ENCODE measurements at regions not wholly inside any gene's neighbourhood (a gene's known extent, or its start where the extent isn't known, plus 50 kb on each side); places are given as distances from the start of the nearest gene placed in this dataset.

DNA sequence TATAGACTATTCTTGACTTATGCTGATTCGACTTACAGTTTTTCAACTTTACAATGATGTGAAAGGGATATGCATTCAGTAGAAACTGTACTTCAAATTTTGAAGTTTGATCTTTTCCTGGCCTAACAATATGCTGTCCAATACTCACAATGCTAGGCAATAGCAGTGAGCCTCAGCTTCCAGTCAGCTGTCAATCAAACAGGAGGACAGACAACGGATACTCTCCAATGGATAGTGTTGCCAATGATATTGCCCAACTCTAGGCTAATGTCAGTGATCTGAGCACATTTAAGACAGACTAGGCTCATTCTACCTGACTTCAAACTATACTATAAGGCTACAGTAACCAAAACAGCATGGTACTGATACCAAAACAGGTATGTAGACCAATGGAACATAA, 55.0 kb upstream of the ZNF280D start:
- intact Hi-C loops (cut with micrococcal nuclease; ENCODE audit: unreplicated experiment), result no loop called here
- H3K4me3 ChIP-seq (ENCODE audit: low read depth, low read length), result no peak overlapping the region
- H3K36me3 ChIP-seq (ENCODE audit: control insufficient read depth, insufficient read depth, low read length), result no peaks in the 10 kb centered on the region
- BruUV-seq (replicated peaks), result no TSS peak
- POLR2A ChIA-PET, result no interaction called here
- no peaks in the 10 kb centered on the region for H3K27me3 Mint-ChIP-seq (ENCODE audit: insufficient read depth, unreplicated experiment)
- CTCF ChIA-PET, result no interaction called here
- no peaks in the 10 kb centered on the region for H3K4me1 ChIP-seq
- no peaks in the 10 kb centered on the region for H3K36me3 Mint-ChIP-seq (ENCODE audit: insufficient read depth, unreplicated experiment)
- DNase-seq, result no peak
- H3K4me1 Mint-ChIP-seq (ENCODE audit: low read depth, unreplicated experiment), result no peaks in the 10 kb centered on the region
- H3K27ac Mint-ChIP-seq (ENCODE audit: unreplicated experiment), result no peak overlapping the region
- no peak overlapping the region for H3K4me3 Mint-ChIP-seq (ENCODE audit: unreplicated experiment)
- no peaks in the 10 kb centered on the region for H3K9me3 ChIP-seq
- H3K27me3 ChIP-seq (replicated peaks; ENCODE audit: control insufficient read depth, insufficient read depth, low read length), result no peaks in the 10 kb centered on the region
- TF ChIP-seq, protein P1, sequence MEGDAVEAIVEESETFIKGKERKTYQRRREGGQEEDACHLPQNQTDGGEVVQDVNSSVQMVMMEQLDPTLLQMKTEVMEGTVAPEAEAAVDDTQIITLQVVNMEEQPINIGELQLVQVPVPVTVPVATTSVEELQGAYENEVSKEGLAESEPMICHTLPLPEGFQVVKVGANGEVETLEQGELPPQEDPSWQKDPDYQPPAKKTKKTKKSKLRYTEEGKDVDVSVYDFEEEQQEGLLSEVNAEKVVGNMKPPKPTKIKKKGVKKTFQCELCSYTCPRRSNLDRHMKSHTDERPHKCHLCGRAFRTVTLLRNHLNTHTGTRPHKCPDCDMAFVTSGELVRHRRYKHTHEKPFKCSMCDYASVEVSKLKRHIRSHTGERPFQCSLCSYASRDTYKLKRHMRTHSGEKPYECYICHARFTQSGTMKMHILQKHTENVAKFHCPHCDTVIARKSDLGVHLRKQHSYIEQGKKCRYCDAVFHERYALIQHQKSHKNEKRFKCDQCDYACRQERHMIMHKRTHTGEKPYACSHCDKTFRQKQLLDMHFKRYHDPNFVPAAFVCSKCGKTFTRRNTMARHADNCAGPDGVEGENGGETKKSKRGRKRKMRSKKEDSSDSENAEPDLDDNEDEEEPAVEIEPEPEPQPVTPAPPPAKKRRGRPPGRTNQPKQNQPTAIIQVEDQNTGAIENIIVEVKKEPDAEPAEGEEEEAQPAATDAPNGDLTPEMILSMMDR (IDR thresholded peaks at IDR 0.05; ENCODE audit: insufficient read depth in 1 of 2, low read depth in 1 of 2, low read length in 1 of 2, severe bottlenecking in 1 of 2, unreplicated experiment in 1 of 2), result no peak
- H3K9me3 Mint-ChIP-seq (ENCODE audit: unreplicated experiment), result peaks cover 13% of the 10 kb centered on the region

DNA sequence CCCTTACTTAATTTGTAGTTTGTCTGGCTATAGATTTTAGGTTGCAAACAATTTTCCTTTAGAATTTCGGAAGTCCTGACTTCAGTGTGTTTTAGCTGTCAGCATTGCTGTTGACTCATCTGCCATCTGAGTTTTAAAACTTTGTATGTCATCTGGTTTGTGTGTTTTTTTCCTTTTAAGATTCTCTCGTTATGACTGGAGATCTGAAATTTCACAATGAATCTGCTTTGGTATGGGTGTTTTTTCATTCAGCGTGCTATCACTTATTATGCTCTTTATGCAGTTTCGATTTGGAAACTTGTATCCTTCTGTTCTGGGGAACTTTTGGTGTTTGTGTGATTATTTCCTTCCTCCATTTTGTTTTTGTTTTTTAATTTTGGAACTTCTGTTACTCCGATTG, 53.7 kb upstream of the ZNF280D start:
- intact Hi-C loops (cut with micrococcal nuclease; ENCODE audit: unreplicated experiment), result no loop called here
- no peaks in the 10 kb centered on the region for H3K36me3 ChIP-seq (ENCODE audit: control insufficient read depth, insufficient read depth, low read length)
- H3K4me3 ChIP-seq (ENCODE audit: low read depth, low read length), result no peak overlapping the region
- BruUV-seq (replicated peaks), result no TSS peak
- H3K36me3 Mint-ChIP-seq (ENCODE audit: insufficient read depth, unreplicated experiment), result no peaks in the 10 kb centered on the region
- H3K27me3 ChIP-seq (replicated peaks; ENCODE audit: control insufficient read depth, insufficient read depth, low read length), result no peaks in the 10 kb centered on the region
- H3K9me3 Mint-ChIP-seq (ENCODE audit: unreplicated experiment), result no peaks in the 10 kb centered on the region
- TF ChIP-seq, protein P1 (IDR thresholded peaks at IDR 0.05; ENCODE audit: insufficient read depth in 1 of 2, low read depth in 1 of 2, low read length in 1 of 2, severe bottlenecking in 1 of 2, unreplicated experiment in 1 of 2), result no peak
- no peaks in the 10 kb centered on the region for H3K4me1 ChIP-seq
- no peaks in the 10 kb centered on the region for H3K9me3 ChIP-seq
- H3K4me1 Mint-ChIP-seq (ENCODE audit: low read depth, unreplicated experiment), result no peaks in the 10 kb centered on the region
- no peaks in the 10 kb centered on the region for H3K27me3 Mint-ChIP-seq (ENCODE audit: insufficient read depth, unreplicated experiment)
- POLR2A ChIA-PET, result interaction anchor here (0.6 kb wide), 1 partner anchor 396 kb away, joined by 4 read pairs; no protein-coding TSS in a partner anchor
- H3K27ac Mint-ChIP-seq (ENCODE audit: unreplicated experiment), result no peak overlapping the region
- CTCF ChIA-PET, result no interaction called here
- no peak for DNase-seq
- no peak overlapping the region for H3K4me3 Mint-ChIP-seq (ENCODE audit: unreplicated experiment)

DNA sequence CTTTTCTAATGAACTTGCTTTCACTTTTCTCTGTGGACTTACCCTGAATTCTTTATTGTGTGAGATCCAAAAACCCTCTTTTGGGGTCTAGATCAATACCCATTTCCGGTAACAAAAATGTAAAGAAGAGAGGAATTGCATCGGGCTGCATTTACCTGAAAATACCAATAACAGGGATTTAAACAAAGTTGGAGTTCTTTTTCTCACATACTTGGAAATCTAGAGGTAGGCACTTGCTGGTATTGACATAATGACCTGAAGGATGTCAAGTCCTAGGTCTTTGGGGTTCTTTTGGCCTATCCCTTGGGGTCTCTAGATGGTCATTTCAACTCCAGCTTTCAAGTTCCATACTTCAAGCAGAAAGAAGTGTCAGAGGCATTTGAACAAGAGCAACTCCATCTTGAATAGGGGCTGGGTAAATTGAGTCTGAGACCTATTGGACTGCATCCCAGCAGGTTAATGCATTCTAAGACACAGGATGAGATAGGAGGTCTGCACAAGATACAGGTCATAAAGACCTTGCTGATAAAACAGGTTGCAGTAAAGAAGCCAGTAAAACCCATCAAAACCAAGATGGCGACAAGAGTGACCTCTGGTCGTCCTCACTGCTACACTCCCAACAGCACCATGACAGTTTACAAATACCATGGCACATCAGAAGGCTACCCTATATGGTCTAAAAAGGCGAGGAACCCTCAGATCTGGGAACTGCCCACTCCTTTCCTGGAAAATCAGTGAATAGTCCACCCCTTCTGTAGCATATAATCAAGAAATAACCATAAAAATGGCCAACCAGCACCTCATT, 50.8 kb upstream of the ZNF280D start:
- Histone ChIP-seq H3K36me3 (ENCODE audit: control insufficient read depth, insufficient read depth, low read length) (no peaks in the 10 kb centered on the region), H3K9me3 (no peaks in the 10 kb centered on the region), H3K27me3 (replicated peaks; ENCODE audit: control insufficient read depth, insufficient read depth, low read length) (no peaks in the 10 kb centered on the region), H3K4me1 (no peaks in the 10 kb centered on the region), H3K4me3 (ENCODE audit: low read depth, low read length) (no peak overlapping the region)
- TF ChIP-seq, protein P1 (IDR thresholded peaks at IDR 0.05; ENCODE audit: insufficient read depth in 1 of 2, low read depth in 1 of 2, low read length in 1 of 2, severe bottlenecking in 1 of 2, unreplicated experiment in 1 of 2), result no peak
- Mint-ChIP-seq H3K27ac (ENCODE audit: unreplicated experiment) (no peak overlapping the region), H3K4me3 (ENCODE audit: unreplicated experiment) (no peak overlapping the region), H3K36me3 (ENCODE audit: insufficient read depth, unreplicated experiment) (no peaks in the 10 kb centered on the region), H3K9me3 (ENCODE audit: unreplicated experiment) (no peaks in the 10 kb centered on the region), H3K4me1 (ENCODE audit: low read depth, unreplicated experiment) (no peaks in the 10 kb centered on the region), H3K27me3 (ENCODE audit: insufficient read depth, unreplicated experiment) (no peaks in the 10 kb centered on the region)
- POLR2A ChIA-PET, result no interaction called here
- no peak for DNase-seq
- no TSS peak for BruUV-seq (replicated peaks)
- intact Hi-C loops (cut with micrococcal nuclease; ENCODE audit: unreplicated experiment), result no loop called here
- CTCF ChIA-PET, result no interaction called here

Measured in Caco-2 (cell line).